ENCODE measurements at regions not wholly inside any gene's neighbourhood (a gene's known extent, or its start where the extent isn't known, plus 50 kb on each side); places are given as distances from the start of the nearest gene placed in this dataset.
"Not testable (repeated sequence)": the region's sequence is repeated elsewhere in the genome, so short reads cannot be mapped to it uniquely, and the experiment has no call there.

- DNase-seq (ENCODE audit: low spot score), result no peak
These were observed 156.1 kb upstream of the SALL4 start for GRCh38 chr20:51958099-51959065.

- peak; percentile 62 for DNase-seq (ENCODE audit: low spot score)
These were observed 153.4 kb upstream of the SALL4 start for GRCh38 chr20:51955756-51956155.

- peak; percentile 10 for DNase-seq (ENCODE audit: low spot score)
These were observed 151.5 kb upstream of the SALL4 start for GRCh38 chr20:51953731-51954340.

- DNase-seq (ENCODE audit: low spot score), result no peak
These were observed 148.6 kb upstream of the SALL4 start for GRCh38 chr20:51950926-51951325.

GRCh38 chr20:51946586-51946985 is 144.3 kb upstream of the SALL4 start:
- no peak for DNase-seq (ENCODE audit: low spot score)

GRCh38 chr20:51945881-51946280 is 143.6 kb upstream of the SALL4 start:
- no peak for DNase-seq (ENCODE audit: low spot score)

- DNase-seq (ENCODE audit: low spot score), result no peak
These were observed 142.9 kb upstream of the SALL4 start for GRCh38 chr20:51945177-51945576.

- DNase-seq (ENCODE audit: low spot score), result no peak
These were observed 141.4 kb upstream of the SALL4 start for GRCh38 chr20:51943761-51944160.

- DNase-seq (ENCODE audit: low spot score), result not testable (repeated sequence)
These were observed 141.0 kb upstream of the SALL4 start for GRCh38 chr20:51943326-51943725.

- no peak for DNase-seq (ENCODE audit: low spot score)
These were observed 139.2 kb upstream of the SALL4 start for GRCh38 chr20:51941503-51941902.

GRCh38 chr20:51939259-51939585 is 136.9 kb upstream of the SALL4 start:
- no peak for DNase-seq (ENCODE audit: low spot score)

- DNase-seq (ENCODE audit: low spot score), result no peak
These were observed 136.4 kb upstream of the SALL4 start for GRCh38 chr20:51938559-51939258.

- DNase-seq (ENCODE audit: low spot score), result no peak
These were observed 135.5 kb upstream of the SALL4 start for GRCh38 chr20:51937779-51938178.

GRCh38 chr20:51936377-51936776 is 134.1 kb upstream of the SALL4 start:
- DNase-seq (ENCODE audit: low spot score), result peak; percentile 10

- no peak for DNase-seq (ENCODE audit: low spot score)
These were observed 132.7 kb upstream of the SALL4 start for GRCh38 chr20:51935003-51935358.

- no peak for DNase-seq (ENCODE audit: low spot score)
These were observed 132.1 kb upstream of the SALL4 start for GRCh38 chr20:51934301-51935002.

GRCh38 chr20:51931371-51931781 is 129.1 kb upstream of the SALL4 start:
- peak; percentile 14 for DNase-seq (ENCODE audit: low spot score)

GRCh38 chr20:51930775-51931174 is 128.5 kb upstream of the SALL4 start:
- DNase-seq (ENCODE audit: low spot score), result peak; percentile 76

GRCh38 chr20:51928931-51929330 is 126.6 kb upstream of the SALL4 start:
- DNase-seq (ENCODE audit: low spot score), result no peak

GRCh38 chr20:51927970-51928369 is 125.6 kb upstream of the SALL4 start:
- not testable (repeated sequence) for DNase-seq (ENCODE audit: low spot score)

GRCh38 chr20:51926670-51927305 is 124.5 kb upstream of the SALL4 start:
- no peak for DNase-seq (ENCODE audit: low spot score)

- no peak for DNase-seq (ENCODE audit: low spot score)
These were observed 122.2 kb upstream of the SALL4 start for GRCh38 chr20:51924509-51924908.

All from kidney tubule cell (primary cell).